ENCODE measurements at regions not wholly inside any gene's neighbourhood (a gene's known extent, or its start where the extent isn't known, plus 50 kb on each side); places are given as distances from the start of the nearest gene placed in this dataset.

DNA sequence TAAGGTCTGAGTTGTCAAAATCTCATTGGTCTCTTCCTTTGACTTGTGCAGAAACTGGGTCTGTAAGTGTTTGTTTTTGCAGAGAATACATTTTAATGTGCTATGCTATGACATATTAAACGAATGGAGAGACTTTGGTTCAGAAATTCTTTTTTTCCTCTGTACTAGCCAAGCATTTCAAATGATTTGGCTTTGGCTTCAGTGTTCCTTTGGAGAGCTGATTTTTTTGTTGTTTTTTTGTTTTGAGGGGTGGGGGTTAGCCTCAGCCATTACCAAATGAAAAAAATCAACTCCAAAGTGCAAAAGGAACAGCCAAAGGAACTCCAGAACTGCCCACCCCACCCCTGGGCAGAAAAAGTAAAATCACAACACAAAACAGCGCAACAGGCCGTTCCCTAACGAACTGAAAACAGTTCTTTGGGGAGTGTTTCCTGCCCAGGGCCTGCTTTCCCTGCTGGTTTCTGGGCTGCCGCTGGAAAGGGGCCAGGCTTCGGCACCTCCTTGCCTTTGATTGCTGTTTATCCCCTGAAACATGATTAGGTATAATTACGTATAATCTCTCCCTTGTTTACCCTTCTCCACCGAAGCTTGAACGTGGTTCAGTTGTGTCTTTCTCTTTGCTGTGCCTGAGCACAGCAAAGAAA is 57.6 kb upstream of the NEO1 start:
- TF ChIP-seq, protein P1, sequence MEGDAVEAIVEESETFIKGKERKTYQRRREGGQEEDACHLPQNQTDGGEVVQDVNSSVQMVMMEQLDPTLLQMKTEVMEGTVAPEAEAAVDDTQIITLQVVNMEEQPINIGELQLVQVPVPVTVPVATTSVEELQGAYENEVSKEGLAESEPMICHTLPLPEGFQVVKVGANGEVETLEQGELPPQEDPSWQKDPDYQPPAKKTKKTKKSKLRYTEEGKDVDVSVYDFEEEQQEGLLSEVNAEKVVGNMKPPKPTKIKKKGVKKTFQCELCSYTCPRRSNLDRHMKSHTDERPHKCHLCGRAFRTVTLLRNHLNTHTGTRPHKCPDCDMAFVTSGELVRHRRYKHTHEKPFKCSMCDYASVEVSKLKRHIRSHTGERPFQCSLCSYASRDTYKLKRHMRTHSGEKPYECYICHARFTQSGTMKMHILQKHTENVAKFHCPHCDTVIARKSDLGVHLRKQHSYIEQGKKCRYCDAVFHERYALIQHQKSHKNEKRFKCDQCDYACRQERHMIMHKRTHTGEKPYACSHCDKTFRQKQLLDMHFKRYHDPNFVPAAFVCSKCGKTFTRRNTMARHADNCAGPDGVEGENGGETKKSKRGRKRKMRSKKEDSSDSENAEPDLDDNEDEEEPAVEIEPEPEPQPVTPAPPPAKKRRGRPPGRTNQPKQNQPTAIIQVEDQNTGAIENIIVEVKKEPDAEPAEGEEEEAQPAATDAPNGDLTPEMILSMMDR (IDR thresholded peaks at IDR 0.05) = no peak
- no peak for TF ChIP-seq POLR2A (IDR thresholded peaks at IDR 0.05)

All from body of pancreas (tissue), 4 donors.